HG03378 (cell line): ENCODE measurements at regions not wholly inside any gene's neighbourhood (a gene's known extent, or its start where the extent isn't known, plus 50 kb on each side); places are given as distances from the start of the nearest gene placed in this dataset.

Experiments
- ATAC-seq: cut with Tn5 transposase; IDR thresholded peaks from one replicate; pipeline ENCODE4 v1.9.1; 2021; ENCODE audit warnings: mild to moderate bottlenecking, moderate library complexity; ENCODE audit not compliant: unreplicated experiment

DNA sequence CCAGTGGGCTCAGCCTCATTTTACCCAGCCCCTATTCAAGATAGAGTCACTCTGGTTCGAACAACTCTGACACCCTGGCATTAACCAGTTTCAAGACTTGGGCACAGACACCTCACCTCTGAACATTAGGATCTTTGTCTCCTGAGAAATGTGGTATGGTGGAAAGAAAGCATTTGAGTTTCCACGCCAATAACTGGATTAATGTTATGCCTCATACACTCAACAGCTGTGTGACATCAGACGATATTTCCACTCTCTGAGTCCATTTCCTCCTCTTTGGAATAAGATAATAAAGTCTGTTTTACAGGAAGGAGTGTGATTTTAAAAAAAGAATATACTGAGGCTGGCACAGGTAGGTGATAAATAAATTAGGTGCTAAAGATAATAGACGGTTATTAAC is 121.3 kb upstream of the CHL1 start:
- no peak for ATAC-seq

DNA sequence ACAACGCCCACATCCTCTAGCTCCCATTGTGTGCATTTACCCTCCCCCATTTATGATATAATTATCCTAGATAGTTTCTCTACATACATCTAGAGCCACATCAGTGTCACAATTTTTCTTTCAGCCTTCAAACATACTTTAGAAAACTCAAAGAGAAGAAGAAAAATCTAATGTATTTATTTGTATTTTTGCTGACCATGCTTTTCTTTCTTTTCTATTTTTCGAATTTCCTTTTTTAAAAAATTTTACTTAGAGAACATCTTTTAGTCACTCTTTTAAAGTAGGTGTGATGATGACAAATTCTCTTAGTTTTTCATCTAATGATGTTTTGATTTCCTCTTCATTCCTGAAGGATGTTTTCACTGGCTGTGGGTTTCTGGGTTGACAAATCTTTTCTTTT is 117.0 kb upstream of the CHL1 start:
- ATAC-seq, result no peak

DNA sequence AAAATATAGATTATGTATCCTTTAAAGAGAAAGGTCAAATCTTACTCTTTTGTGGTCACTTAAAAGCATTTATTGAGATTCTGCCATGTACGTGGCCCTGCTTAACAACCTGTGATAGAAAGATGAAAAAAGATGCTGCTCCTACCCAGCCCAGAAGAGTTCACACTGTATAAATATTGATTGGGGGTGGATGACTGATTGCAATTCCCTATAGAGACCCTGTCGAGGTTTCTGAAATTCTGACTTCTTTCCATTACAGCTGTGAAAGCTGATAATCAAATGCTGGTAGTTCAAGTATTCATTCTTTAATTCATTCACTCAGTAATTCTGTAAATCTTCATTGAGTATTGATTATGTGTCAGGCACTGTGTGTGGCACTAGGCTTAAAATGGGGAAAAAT is 114.1 kb upstream of the CHL1 start:
- ATAC-seq, result no peak

- no peak for ATAC-seq
Measured at GRCh38 chr3:83096-83495, 113.5 kb upstream of the CHL1 start.

DNA sequence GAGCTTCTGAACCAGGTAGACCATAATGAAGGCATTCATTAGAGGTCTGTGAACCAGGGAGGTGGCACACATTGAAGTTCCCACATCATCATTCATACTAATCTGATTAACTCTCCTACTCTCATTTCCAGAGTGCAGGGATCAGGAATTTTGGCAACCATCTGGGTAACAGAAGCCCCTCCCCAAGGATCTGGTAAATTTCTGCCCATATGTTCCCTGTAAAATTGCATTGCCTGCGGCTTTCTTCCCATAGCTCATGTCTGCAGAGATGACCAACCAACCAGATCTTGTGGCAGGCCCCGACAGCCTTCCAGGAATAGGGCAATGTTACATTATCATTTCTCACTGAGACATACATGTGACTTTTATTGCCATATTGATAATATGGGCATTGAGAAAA is 111.4 kb upstream of the CHL1 start:
- no peak for ATAC-seq

GRCh38 chr3:88267-88666 is 108.3 kb upstream of the CHL1 start:
- no peak for ATAC-seq

- no peak for ATAC-seq
Measured at GRCh38 chr3:93746-94145, 102.8 kb upstream of the CHL1 start.

- ATAC-seq, result no peak
Measured at GRCh38 chr3:96259-96658, 100.3 kb upstream of the CHL1 start.

- no peak for ATAC-seq
Measured at GRCh38 chr3:97417-98258, 98.9 kb upstream of the CHL1 start.

DNA sequence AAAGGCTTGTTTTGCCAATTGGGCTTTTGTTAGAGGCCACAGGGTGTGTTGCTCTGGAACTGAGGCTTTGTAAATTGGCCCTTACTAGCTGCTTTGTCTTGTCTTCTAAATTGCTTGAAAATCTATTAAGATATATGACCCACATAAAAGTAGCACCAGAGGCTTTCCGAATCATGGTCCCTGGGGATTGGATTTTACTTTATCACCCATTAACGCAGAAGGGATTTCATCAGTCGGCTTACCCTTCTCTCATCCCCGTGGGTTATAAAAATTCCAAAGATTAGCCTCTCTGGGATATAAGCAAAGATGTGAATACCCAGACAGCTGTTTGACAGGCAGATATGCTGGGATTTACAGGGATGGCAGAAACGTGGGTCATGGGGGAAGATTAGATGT is 98.3 kb upstream of the CHL1 start:
- ATAC-seq, result no peak

GRCh38 chr3:99506-99905 is 97.1 kb upstream of the CHL1 start:
- ATAC-seq, result no peak

DNA sequence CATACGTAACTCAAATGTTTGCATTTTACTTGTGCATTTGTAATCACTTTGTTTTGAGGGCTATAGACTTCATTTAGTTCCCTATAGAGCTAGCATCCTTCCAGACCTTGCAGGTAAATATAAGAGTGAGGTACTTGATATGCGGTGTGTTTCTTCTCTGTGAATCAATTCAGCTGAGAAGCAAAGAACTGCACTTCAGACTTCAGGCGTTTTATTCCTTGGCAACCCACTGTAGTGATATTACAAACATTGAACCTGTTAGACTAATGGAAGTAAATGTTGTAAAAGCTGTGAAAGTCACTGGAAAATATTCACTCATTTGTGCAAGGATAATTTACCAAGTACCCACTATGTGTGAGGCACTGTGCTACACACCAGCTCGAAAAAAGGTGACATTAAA is 94.1 kb upstream of the CHL1 start:
- no peak for ATAC-seq

DNA sequence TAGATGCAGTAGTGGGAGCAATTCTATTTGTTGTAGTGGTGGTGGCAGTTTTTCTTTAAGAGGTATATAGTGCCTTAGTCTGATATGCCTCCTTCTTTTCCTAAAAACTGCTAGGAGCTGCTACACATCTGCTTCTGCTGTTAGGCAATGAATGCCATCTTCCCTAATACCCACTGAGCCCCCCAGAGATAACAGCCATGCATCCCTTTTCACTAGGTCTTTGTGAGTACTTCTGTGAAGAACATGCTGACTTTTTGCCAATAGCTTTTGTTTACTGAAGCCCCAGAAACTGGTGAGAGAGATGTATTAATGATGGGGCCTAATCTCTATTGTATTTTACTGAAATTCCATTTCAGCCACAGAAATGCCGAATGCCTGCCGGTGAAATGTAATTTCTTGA is 92.6 kb upstream of the CHL1 start:
- no peak for ATAC-seq

- ATAC-seq, result no peak
Measured at GRCh38 chr3:105585-105984, 91.0 kb upstream of the CHL1 start.

GRCh38 chr3:106619-107018 is 89.9 kb upstream of the CHL1 start:
- no peak for ATAC-seq

DNA sequence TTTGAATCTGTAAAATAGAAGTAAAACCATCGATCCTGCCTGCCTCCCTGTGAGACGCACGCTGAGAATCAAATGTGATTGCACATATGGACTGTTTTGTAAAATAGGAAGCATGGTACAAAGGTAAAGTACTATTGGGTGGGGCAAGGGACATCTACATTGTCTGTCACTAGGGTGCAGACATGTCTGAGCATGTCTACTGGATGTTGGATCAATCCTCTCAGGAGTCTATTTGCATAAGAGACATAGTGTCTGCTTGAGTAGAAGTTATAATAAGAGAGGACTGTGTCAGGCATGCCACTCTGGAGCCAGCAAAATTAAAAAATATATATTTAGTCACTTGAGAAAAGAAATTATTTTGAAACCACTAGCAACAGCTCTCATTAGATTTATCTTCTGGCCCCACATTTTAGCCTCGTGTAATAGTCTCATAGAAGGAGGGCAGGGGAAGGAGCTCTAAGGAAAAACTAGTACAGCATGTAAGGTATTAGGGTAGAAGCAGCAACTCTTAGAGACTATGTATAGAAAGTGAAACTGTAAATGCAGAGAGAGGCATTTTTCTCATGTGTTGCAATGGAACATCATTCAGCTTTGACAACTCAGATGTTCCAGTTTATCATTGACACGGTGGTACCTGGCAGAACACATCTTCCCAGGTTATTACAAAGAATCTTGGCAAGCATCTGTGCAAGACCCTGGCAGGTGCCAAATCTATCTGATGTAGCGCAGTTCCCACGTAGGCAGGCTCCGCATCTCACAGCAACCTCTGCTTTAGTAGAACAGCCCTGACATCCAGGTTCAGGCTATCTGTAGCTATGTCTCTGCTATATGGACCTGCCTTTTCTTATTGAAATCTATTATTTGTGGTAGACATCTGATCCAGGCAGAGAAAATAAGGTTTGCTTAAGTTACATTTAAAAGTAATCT is 85.2 kb upstream of the CHL1 start:
- ATAC-seq, result peak; percentile 79

DNA sequence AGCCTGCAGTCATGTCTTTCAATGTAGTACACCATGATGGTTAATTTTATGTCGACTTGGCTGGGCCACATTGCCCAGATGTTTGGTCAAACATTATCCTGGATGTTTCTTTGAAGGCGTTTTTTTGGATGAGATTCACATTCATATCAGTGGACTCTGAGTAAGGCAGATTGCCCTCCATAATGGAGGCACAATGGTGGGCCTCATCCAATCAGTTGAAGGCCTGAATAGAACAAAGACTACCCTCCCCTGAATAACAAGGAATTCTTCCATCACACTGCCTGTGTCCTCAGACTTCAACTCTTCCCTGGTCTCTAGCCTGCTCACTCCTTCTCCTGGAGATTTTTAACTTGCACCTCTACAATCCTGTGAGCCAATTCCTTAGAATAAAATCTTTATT is 83.8 kb upstream of the CHL1 start:
- ATAC-seq, result no peak

DNA sequence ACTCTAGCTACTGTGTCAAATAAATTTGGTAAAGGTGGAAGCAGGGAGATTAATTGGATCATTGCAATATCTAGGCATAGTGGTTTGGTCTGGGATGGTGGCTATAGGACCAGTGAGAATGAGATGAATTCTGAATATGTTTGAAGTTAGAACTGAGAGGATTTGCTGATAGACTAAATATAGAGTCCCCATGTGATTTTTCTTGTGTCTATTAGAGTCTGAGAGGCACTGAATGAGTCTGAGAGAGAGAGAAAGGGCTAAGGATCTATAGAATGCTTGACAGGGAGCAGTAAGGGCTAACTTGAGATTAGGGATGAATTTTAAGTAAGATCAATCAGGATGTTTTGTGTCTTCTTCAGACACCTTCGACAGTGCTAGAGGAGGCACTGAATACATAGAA is 77.9 kb upstream of the CHL1 start:
- no peak for ATAC-seq

GRCh38 chr3:123341-123740 is 73.2 kb upstream of the CHL1 start:
- ATAC-seq, result no peak

- no peak for ATAC-seq
Measured at GRCh38 chr3:124557-125179, 71.9 kb upstream of the CHL1 start.

DNA sequence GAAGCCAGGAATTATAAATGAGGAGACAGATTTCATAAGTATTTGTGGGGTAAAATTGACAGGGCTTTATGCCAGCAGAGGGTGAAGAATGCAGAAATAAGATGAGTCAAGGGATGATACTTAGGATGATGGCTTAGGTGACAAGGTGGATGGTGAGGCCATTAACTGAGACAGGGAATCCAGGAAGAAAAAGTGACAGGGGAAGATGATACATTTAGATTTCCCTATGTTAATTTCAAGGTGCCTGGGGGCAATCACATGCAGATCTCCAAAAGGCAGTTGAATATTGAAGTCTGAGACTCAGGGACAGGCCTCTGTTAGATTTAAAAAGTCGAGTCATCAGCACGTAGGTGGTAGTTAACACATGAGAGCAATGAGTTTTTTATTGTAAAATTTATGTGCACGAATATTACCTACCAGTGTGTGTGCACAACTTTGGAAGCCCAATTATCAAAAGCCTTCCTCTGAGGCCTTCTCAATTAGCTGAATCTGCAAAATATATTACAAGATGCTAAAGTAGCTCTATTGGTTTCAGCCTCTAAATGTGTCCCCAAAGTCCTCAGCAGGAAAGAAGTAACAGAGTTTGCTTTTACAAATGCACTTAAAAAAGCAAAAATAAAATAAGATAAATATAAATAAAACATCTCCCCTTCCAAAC is 67.9 kb upstream of the CHL1 start:
- ATAC-seq, result no peak
